ENCODE measurements at regions not wholly inside any gene's neighbourhood (a gene's known extent, or its start where the extent isn't known, plus 50 kb on each side); places are given as distances from the start of the nearest gene placed in this dataset.

- H3K4me3 Mint-ChIP-seq (ENCODE audit: low read depth, unreplicated experiment) = no peak overlapping the region
- no peak overlapping the region for H3K27ac Mint-ChIP-seq (ENCODE audit: unreplicated experiment)
- H3K27me3 Mint-ChIP-seq (ENCODE audit: unreplicated experiment) = no peaks in the 10 kb centered on the region
- TF ChIP-seq, protein P1, sequence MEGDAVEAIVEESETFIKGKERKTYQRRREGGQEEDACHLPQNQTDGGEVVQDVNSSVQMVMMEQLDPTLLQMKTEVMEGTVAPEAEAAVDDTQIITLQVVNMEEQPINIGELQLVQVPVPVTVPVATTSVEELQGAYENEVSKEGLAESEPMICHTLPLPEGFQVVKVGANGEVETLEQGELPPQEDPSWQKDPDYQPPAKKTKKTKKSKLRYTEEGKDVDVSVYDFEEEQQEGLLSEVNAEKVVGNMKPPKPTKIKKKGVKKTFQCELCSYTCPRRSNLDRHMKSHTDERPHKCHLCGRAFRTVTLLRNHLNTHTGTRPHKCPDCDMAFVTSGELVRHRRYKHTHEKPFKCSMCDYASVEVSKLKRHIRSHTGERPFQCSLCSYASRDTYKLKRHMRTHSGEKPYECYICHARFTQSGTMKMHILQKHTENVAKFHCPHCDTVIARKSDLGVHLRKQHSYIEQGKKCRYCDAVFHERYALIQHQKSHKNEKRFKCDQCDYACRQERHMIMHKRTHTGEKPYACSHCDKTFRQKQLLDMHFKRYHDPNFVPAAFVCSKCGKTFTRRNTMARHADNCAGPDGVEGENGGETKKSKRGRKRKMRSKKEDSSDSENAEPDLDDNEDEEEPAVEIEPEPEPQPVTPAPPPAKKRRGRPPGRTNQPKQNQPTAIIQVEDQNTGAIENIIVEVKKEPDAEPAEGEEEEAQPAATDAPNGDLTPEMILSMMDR (IDR thresholded peaks at IDR 0.05; ENCODE audit: unreplicated experiment) = no peak
- CTCF ChIA-PET = no interaction called here
- H3K4me1 Mint-ChIP-seq (ENCODE audit: low read depth, unreplicated experiment) = no peaks in the 10 kb centered on the region
- no peaks in the 10 kb centered on the region for H3K9me3 Mint-ChIP-seq (ENCODE audit: low read depth, unreplicated experiment)
- intact Hi-C loops (cut with micrococcal nuclease; ENCODE audit: unreplicated experiment) = no loop called here
- no TSS peak for BruUV-seq (replicated peaks)
- no peak for DNase-seq
- no peaks in the 10 kb centered on the region for H3K36me3 Mint-ChIP-seq (ENCODE audit: insufficient read depth, unreplicated experiment)
These were observed 422.1 kb upstream of the TNC start for GRCh38 chr9:115540091-115540490.

GRCh38 chr9:115543511-115543910 is 425.6 kb upstream of the TNC start:
- Mint-ChIP-seq H3K4me3 (ENCODE audit: low read depth, unreplicated experiment) (no peak overlapping the region), H3K36me3 (ENCODE audit: insufficient read depth, unreplicated experiment) (no peaks in the 10 kb centered on the region), H3K4me1 (ENCODE audit: low read depth, unreplicated experiment) (no peaks in the 10 kb centered on the region), H3K9me3 (ENCODE audit: low read depth, unreplicated experiment) (no peaks in the 10 kb centered on the region), H3K27ac (ENCODE audit: unreplicated experiment) (no peak overlapping the region), H3K27me3 (ENCODE audit: unreplicated experiment) (peaks cover 12% of the 10 kb centered on the region)
- intact Hi-C loops (cut with micrococcal nuclease; ENCODE audit: unreplicated experiment) = no loop called here
- DNase-seq = no peak
- TF ChIP-seq, protein P1 (IDR thresholded peaks at IDR 0.05; ENCODE audit: unreplicated experiment) = no peak
- CTCF ChIA-PET = no interaction called here
- no TSS peak for BruUV-seq (replicated peaks)

- DNase-seq = no peak
- H3K9me3 Mint-ChIP-seq (ENCODE audit: low read depth, unreplicated experiment) = no peaks in the 10 kb centered on the region
- intact Hi-C loops (cut with micrococcal nuclease; ENCODE audit: unreplicated experiment) = no loop called here
- CTCF ChIA-PET = no interaction called here
- BruUV-seq (replicated peaks) = no TSS peak
- H3K4me1 Mint-ChIP-seq (ENCODE audit: low read depth, unreplicated experiment) = no peaks in the 10 kb centered on the region
- TF ChIP-seq, protein P1 (IDR thresholded peaks at IDR 0.05; ENCODE audit: unreplicated experiment) = no peak
- no peaks in the 10 kb centered on the region for H3K36me3 Mint-ChIP-seq (ENCODE audit: insufficient read depth, unreplicated experiment)
- no peak overlapping the region for H3K4me3 Mint-ChIP-seq (ENCODE audit: low read depth, unreplicated experiment)
- peaks cover 12% of the 10 kb centered on the region for H3K27me3 Mint-ChIP-seq (ENCODE audit: unreplicated experiment)
- no peak overlapping the region for H3K27ac Mint-ChIP-seq (ENCODE audit: unreplicated experiment)
These were observed 430.8 kb upstream of the TNC start for GRCh38 chr9:115548609-115549260.

DNA sequence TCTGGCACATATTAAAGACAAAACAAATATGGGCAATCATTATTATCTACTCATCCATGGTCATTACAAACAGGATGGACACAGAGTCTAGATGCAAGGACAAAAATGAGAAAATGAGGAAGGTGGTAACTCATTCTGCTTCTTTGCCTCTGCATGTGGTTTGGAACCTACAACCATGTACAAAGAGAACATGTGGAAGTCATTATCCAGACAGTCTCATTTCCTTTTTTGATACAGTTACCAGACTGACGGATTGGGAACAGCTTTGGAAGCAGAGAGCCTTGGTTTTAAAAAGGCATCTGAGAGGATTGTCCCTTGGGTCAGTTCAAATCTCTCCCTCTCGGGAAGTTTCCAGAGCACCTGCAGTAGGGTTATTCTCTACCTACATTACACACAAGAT is 433.4 kb upstream of the TNC start:
- TF ChIP-seq, protein P1 (IDR thresholded peaks at IDR 0.05; ENCODE audit: unreplicated experiment) = no peak
- BruUV-seq (replicated peaks) = no TSS peak
- Mint-ChIP-seq H3K27ac (ENCODE audit: unreplicated experiment) (no peak overlapping the region), H3K27me3 (ENCODE audit: unreplicated experiment) (peaks cover 8% of the 10 kb centered on the region), H3K4me1 (ENCODE audit: low read depth, unreplicated experiment) (no peaks in the 10 kb centered on the region), H3K9me3 (ENCODE audit: low read depth, unreplicated experiment) (peaks cover 2% of the 10 kb centered on the region), H3K4me3 (ENCODE audit: low read depth, unreplicated experiment) (no peak overlapping the region), H3K36me3 (ENCODE audit: insufficient read depth, unreplicated experiment) (no peaks in the 10 kb centered on the region)
- DNase-seq = no peak
- intact Hi-C loops (cut with micrococcal nuclease; ENCODE audit: unreplicated experiment) = no loop called here
- CTCF ChIA-PET = no interaction called here

Data from Calu3 (cell line).